Inflammatory macrophage treated with lipopolysaccharide for 4 hours (primary cell): ENCODE measurements at regions not wholly inside any gene's neighbourhood (a gene's known extent, or its start where the extent isn't known, plus 50 kb on each side); places are given as distances from the start of the nearest gene placed in this dataset.

ENCODE experiments used
- DNase-seq: peaks from one replicate; pipeline ENCODE4 v3.0.0-alpha.2; 2020

DNA sequence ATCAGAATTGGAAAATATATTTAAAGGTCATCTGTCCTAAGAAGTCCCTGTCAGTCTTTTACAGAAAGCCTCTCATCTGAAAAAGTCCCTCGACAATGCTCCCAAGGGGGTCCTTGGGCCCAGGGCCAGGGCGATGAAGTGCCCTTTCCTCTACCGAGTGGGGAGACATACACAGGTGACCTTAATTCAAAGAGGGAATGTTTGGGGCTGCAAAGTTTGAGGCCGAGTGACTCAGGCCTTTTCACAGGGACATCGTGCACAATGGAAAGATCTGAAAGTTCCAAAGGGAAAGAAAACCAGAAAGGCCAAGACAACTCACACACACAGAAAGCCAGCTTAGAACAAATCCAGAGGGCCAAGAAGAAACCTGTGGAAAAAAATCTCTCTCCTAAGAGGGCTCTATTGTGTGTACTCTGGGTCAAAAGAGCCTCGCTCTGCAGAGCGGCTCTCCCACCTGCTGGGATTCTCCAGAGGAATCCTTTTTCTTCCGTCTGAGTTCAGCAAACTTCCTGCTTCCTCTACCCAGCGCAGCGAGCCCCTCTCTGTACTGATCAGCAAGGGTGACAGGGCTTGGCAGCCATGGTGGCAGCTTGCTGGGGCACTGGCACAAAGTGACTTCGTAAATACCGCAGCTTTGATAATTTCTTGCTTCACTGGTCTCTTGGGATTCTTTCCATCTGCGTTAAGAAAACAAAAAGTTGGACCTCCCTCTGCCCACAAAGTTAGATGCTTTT is 259.1 kb downstream of the OPA1 start:
- no peak for DNase-seq

DNA sequence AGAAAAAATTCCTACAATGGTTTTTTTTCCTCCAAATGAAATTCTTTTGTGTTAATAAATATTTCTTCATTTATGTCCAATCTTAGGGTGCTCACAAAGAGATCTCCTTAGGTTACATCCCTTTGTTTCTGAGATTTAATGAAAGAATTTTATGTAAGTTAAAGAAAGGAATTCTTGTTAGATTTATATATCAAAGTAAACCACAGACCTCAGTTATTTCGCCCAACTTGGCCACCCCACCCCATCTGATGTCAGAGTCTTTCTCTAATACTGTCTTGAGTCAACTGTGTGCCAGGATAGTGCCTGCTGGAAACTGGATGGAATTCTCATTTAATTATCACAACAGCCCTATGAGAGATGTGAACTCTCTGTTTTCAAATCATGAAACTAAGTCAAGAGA is 259.9 kb downstream of the OPA1 start:
- DNase-seq = no peak

GRCh38 chr3:193853511-193854219 is 260.7 kb downstream of the OPA1 start:
- DNase-seq = no peak

GRCh38 chr3:193857996-193858395 is 265.0 kb downstream of the OPA1 start:
- DNase-seq = peak; percentile 24

- DNase-seq = no peak
Observed at GRCh38 chr3:193859195-193859594, 266.2 kb downstream of the OPA1 start.

DNA sequence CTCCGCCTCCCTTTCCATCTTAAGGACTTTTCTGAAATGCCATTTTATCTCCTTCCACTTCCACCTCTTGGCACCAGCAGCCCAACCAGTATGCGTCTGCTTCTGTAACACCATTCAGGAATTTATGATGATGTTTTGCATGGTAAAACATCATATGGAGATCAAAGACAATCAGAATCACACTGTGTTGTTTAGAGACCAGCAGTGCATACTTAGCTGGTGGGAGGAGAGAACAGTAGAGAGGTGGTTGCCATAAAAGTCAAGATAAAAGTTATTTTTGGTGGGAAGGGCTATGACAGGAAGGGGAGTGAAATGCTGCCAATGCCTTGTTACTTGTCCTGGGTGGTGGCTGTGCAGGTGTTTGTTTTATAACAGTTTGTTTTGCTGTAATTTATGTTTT is 268.0 kb downstream of the OPA1 start:
- no peak for DNase-seq

DNA sequence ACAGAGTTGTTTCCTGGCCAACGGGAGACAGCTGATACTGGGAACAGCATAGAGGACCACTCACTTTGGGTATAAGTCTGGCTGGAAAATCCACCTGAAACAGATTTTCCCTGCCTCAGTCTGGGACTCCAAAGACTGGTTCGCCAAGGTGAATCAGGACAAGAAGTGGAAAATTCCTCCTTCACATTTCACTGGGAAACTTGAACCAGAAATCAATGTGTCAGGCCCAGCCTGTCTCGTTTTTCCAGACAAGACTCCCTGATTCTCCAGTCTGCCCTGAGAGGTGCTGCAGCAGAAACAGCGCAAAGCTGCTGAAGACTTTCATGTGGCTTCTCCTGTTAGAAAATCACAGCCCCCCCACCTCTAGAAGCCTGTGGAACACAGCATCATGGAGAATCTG is 269.8 kb downstream of the OPA1 start:
- DNase-seq = no peak

GRCh38 chr3:193863657-193864357 is 270.8 kb downstream of the OPA1 start:
- no peak for DNase-seq

- DNase-seq = peak; percentile 39
Observed at GRCh38 chr3:193865339-193865738, 270.6 kb upstream of the HES1 start.

DNA sequence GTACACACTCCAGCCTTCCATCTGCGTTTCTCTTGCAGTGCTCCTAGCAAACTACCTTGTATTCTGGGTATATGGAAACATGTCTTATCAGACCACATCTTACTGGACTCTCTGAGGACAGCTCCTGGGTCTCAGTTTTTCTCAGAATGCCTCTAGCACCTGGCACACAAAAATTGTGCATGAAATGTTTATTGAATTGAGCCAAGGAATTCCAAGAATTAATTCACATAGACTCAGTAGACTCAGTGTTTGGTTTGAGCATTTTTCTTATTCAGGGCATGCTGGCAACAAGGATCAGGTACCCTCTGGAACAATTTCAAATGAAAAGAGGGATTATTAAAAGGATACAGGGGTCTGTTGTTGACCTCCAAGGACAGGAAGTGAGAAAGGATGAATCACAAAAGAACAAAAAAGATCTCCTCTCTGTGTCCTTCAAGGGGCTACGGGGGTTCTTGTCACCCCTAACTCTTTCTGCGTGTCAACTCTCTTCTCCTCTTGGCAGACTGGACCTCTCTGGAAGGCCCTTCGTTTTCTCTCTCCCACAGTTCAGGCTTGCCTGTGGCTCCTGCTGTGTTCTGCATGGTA is 270.0 kb upstream of the HES1 start:
- DNase-seq = no peak

GRCh38 chr3:193868590-193868989 is 267.4 kb upstream of the HES1 start:
- no peak for DNase-seq

- peak; percentile 48 for DNase-seq
Observed at GRCh38 chr3:193869221-193870201, 266.4 kb upstream of the HES1 start.

- no peak for DNase-seq
Observed at GRCh38 chr3:193870376-193871219, 265.4 kb upstream of the HES1 start.

- no peak for DNase-seq
Observed at GRCh38 chr3:193871220-193871485, 264.8 kb upstream of the HES1 start.

GRCh38 chr3:193872265-193872753 is 263.6 kb upstream of the HES1 start:
- DNase-seq = no peak

GRCh38 chr3:193873426-193874201 is 262.3 kb upstream of the HES1 start:
- peak; percentile 20 for DNase-seq

- no peak for DNase-seq
Observed at GRCh38 chr3:193874512-193874911, 261.4 kb upstream of the HES1 start.

- DNase-seq = no peak
Observed at GRCh38 chr3:193874997-193875593, 260.9 kb upstream of the HES1 start.

GRCh38 chr3:193875601-193876321 is 260.2 kb upstream of the HES1 start:
- DNase-seq = no peak
